WI38 (cell line): ENCODE measurements at regions not wholly inside any gene's neighbourhood (a gene's known extent, or its start where the extent isn't known, plus 50 kb on each side); places are given as distances from the start of the nearest gene placed in this dataset.

Experiments used
- H3K4me3 ChIP-seq: 2 replicates; pipeline ENCODE4 v1.5.1; 2011; ENCODE audit warnings: low read depth, mild to moderate bottlenecking, control low read depth, low read length
- CTCF ChIP-seq: IDR thresholded peaks from 2 replicates; pipeline ENCODE4 v1.5.1; 2012; ENCODE audit warnings: low read depth, mild to moderate bottlenecking, control low read depth, low read length

GRCh38 chr3:162367429-162368260 lies 871.0 kb downstream of the OTOL1 start:
- no peak for TF ChIP-seq CTCF
- H3K4me3 ChIP-seq, result no peak overlapping the region

- no peak for TF ChIP-seq CTCF
- H3K4me3 ChIP-seq, result no peak overlapping the region
These were observed 871.8 kb downstream of the OTOL1 start for GRCh38 chr3:162368417-162368816.

DNA sequence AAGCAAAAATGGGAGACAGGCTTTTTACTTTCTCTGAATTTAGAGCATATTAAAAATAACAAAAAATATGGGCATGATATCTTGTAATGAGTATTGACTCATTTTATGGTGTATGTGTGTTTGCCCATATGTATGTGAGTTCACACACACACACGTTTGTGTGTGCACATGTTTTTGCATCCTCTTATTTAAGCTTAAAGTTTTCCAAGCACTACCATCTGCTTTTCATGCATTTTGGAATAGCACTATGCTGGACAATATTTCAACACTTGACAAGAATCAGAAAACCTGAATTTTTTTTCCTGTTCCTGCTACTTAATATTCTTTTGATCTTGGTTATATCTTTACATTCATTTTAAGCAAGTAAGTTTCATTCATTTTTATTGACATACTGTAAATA lies 872.7 kb downstream of the OTOL1 start:
- H3K4me3 ChIP-seq, result no peak overlapping the region
- TF ChIP-seq CTCF, result no peak

- no peak overlapping the region for H3K4me3 ChIP-seq
- TF ChIP-seq CTCF, result no peak
These were observed 873.5 kb downstream of the OTOL1 start for GRCh38 chr3:162370141-162370540.

- no peak for TF ChIP-seq CTCF
- H3K4me3 ChIP-seq, result no peak overlapping the region
These were observed 880.2 kb downstream of the OTOL1 start for GRCh38 chr3:162376761-162377160.

- no peak for TF ChIP-seq CTCF
These were observed 881.0 kb downstream of the OTOL1 start for GRCh38 chr3:162377608-162378007.

GRCh38 chr3:162385387-162385786 lies 888.8 kb downstream of the OTOL1 start:
- H3K4me3 ChIP-seq, result no peak overlapping the region
- no peak for TF ChIP-seq CTCF

More at GRCh38 chr3:162377608-162378007, 881.0 kb downstream of the OTOL1 start:
- H3K4me3 ChIP-seq, result no peak overlapping the region
